Inflammatory macrophage treated with lipopolysaccharide for 1 hour (primary cell): ENCODE measurements at regions not wholly inside any gene's neighbourhood (a gene's known extent, or its start where the extent isn't known, plus 50 kb on each side); places are given as distances from the start of the nearest gene placed in this dataset.

Experiments used
- DNase-seq, 2 donors: peaks; one replicate each; pipeline ENCODE4 v3.0.0-alpha.2; 2020 to 2022

GRCh38 chr20:50242548-50242862 lies 51.9 kb downstream of the CEBPB start:
- no peak for DNase-seq

DNA sequence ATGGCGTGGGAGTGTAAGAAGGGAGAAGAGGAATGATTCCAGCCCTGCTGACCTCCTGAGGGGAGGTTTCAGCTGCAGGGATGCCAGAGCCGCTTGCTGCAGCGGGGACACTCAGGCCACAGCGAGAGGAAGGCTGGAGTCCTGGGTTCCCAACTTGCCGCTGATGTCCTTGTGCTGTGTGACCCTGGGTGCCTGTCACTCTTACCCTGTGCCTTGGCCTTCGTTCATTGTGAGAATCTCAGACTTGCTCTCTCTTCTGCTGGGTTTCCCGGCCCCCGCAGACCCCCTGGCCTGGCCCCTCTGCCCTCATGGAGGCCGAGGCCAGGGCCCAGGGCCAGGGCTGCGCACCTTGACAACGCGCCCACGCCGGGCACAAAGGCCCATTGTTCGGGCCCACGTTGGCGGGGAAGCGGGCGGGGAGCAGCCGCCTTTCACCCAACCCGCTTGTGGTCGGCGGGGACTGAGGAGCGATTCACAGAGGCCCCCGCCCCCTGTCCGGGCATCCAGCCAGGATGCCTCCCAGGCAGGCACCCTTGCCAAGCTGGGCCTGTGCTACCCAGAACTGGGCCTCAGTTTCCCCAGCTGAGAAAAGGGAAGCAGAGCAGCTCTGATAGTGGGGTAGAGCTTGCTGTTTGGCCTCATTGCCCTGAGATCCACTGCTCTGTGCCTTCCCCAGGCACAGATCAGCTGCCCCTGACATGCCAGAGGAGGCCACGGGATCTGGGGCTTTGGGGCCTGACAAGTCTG lies 52.4 kb downstream of the CEBPB start:
- no peak for DNase-seq

DNA sequence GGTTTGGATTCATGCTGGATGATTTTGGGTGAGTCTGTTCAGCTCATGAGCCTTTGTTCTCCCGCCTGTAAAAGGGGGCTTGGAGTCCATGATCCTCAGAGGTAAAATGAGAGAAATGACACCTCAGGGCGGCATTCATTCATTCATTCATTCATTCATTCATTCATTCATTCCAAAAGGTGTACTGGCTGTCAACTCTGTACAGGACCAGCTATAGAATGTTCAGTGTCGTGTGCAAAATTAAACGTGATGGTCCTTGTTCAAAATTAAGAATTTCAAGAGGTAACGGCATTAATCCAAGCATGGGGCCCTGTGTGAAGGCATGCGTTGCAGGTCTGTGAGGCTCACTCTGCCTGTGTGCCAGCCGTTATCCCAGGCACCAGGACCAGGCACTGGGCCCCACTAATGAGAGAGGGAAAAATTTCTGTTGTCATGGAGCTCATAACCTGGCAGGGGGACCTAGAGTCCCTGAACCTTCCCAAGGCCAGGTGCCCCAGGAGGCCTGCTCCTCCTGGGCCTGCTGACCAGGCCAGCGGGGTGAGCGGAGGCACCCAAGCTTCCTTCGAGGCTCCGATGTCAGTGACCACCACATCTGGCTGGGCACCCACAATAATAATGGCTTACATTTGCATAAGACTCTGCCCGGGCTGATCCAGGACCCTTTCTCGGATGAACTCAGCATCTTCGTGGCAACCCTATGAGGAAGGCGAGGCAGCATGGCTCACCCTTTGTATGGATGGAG lies 53.2 kb downstream of the CEBPB start:
- DNase-seq: no peak

DNA sequence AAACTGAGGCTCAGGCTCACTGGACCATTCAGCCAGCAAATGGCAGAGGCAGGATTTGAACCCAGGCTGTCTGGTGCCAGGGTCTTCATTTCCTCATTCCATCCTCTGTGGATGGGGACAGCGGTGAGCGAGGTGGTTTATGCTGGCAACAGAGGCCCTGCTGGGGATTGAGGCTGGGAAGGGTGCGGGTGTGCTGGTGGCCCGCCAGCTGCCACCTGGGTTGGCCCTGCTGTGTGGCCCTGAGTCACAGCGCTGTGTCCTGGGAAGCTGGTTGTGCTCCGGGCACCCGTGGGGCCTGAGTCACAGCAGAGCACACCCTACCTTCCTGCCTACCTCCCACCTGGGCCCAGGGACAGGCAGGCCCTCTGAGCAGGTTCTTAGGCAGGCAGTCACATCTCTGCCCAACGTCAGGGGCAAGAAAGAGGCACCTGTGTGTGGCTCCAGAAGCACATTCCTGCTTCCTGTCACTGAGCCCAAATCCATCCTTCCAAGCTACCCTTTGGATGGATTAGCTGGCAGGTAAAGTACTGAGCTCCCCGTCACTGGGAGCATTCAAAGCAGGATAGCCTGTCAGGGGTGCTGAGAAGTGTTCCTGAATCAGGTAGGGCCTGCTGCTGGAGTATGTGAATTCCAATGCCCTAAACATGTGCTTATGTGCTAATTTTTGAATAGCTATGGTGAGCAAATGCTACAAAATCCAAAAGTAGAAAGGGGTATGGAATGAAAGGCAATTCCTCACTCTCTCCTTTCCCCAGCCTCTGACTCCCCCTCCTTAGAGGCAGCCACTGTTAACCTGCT lies 53.9 kb downstream of the CEBPB start:
- DNase-seq: no peak

GRCh38 chr20:50245498-50246366 lies 55.1 kb downstream of the CEBPB start:
- DNase-seq: peak; percentile 57 to 86

DNA sequence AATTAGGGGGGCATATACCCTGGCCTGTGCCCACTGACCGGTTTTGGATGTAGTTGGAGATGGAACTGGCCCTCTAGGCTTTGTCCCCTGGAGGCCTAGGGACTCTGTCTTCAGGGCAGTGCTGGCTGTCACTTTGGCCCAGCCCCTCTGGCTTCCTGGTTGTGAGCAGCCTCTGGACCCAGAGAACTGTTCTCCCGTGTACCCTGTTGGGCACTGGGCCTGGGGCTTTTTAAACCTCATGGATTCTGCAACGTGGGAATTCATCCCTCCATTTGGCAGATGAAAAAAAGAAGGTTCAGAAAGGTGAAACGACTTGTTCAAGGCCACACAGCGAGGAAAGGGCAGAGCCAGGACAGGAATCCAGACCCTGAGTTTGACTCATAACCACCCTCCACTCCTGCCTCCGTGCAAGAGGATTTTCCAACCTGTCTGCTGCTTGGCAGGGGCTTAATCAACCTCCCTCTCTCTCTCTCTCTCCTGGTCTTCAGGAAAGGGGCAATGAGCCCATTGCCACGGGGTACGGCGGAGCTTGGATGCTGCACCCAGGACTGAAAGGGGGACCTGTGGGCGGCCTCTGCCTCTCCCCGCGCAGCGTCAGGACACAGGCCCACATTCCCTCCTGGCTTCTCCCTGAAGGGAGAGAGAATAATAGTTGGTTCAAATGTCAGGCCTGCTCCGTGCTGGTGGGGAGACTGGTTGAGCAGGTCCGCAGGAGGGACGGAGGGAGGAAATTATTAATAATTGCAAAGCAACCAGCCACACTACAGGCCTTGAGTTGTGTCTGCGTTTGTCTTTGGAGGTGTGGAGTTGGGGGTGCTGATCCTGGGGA lies 56.0 kb downstream of the CEBPB start:
- no peak for DNase-seq

DNA sequence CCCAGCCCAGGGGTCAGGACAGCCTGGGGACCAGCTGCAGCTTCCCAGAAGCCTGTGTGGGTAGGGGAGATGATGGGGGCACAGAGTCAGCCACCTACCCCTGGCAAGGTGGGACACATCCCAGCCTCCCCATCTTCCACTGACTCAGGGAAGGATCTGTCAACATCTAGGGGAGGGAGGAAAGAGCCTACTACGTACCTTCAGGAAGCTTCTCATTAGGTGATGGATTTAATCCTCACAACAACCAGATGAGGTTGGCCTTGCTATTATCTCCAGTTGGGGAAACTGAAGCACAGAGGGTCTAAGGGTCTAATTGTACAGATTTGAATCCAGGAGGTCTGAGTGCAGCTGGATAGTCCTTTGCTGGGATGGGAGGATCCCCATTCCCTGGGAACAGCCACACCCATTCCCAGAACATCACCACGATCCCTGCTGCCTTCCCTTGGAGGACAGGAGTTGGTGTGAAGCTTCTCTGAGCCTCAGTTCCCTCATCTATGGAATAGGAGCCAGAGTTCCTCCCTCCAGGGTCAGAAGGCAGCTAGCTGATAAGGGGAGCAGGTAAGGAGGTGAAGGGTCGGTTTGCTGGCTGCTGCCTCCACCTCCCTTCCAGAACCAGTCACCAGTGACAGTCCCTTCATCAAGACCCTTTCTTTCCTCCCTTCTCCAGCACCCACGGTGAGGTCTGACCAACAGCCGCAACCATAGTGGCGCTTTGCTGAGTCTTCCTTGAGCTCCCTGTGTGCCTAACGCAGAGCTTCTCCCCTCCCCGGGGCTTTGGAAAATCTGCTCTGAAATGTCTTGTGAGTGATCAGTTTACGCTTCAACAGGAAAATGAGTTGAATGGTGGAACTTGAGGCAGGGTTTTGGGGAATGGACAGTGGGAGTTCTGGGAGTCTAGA lies 56.8 kb downstream of the CEBPB start:
- no peak for DNase-seq

- peak; percentile 81 to 95 for DNase-seq
Observed at GRCh38 chr20:50248104-50248641, 57.5 kb downstream of the CEBPB start.

- DNase-seq: no peak
Observed at GRCh38 chr20:50249447-50250388, 59.1 kb downstream of the CEBPB start.

GRCh38 chr20:50250679-50251382 lies 60.2 kb downstream of the CEBPB start:
- no peak for DNase-seq

GRCh38 chr20:50251383-50251748 lies 60.7 kb downstream of the CEBPB start:
- no peak for DNase-seq

DNA sequence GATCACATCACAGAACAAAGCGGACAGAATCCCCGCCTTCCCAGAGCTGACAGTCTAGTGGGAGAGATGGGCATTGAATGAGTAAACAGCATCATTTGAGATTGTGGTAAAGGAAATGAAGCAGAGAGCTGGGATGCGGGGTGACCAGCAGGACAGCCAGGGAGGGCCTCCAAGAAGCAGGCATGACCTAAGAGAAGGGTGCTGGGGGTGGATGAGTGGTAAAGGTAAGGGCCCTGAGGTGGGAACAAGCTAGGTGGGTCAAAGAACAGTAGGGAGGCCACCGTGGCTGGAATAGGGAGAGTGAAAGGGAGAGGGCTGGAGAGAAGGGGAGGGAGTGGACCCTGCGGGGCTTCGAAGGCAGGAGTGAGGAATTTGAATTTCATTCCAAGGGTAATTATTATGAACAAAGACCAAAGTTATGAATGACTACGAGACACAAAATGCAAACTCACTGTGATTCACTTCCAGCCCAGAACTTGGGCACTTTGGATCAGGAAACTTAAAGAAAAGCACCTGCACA lies 61.4 kb downstream of the CEBPB start:
- DNase-seq: no peak

DNA sequence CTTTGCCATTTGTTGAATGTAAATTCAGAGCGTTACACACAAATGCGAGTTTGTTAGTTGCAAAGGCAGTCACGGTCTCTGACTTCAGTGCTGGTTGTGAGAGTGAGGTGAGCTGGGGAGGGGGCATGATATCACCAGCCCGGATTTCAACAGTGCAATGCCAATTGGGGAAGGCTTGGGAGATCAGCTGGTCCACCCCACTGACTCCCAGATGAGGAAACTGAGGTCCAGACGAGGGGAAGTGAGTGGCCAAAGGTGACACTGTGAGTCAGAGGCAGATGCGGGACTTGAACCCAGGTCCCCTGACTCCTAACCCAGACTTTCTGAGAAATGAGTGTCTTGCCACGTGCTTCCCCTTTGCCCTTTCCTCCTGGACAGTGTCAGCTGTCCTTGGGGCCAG lies 62.1 kb downstream of the CEBPB start:
- peak; percentile 62 to 95 for DNase-seq

- DNase-seq: no peak
Observed at GRCh38 chr20:50253101-50253500, 62.5 kb downstream of the CEBPB start.

DNA sequence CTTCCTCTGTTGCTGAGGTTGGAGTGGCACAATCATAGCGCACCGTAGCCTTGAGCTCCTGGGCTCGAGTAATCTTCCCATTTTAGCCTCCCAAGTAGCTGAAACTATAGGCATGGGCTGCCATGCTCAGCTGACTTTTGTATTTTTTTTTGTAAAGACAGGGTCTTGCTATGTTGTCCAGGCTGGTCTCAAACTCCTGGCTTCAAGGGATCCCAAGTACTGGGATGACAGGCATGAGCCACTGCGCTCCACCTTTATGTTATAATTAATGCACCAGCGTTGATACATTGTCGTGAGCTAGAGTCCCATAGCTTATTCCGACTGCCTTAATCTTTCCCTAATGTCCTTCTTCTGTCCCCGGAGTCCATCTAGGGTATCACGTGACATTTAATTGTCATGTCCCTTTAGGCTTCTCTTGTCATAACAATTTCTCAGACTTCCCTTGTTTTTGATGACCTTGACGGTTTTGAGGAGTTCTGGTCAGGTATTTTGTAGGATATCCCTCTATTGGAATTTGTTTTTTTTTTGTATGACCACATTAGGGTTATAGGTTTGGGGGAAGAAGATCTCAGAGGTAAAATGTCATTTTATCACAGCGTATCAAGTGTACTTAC lies 63.9 kb downstream of the CEBPB start:
- no peak for DNase-seq

- DNase-seq: no peak
Observed at GRCh38 chr20:50256577-50256976, 65.9 kb downstream of the CEBPB start.

- DNase-seq: no peak
Observed at GRCh38 chr20:50257860-50258259, 67.2 kb downstream of the CEBPB start.
